CD1c-positive myeloid dendritic cell (primary cell): ENCODE measurements at regions not wholly inside any gene's neighbourhood (a gene's known extent, or its start where the extent isn't known, plus 50 kb on each side); places are given as distances from the start of the nearest gene placed in this dataset.

ENCODE experiments used
- DNase-seq: peaks from one replicate; pipeline ENCODE4 v3.0.0-alpha.2; 2016; ENCODE audit errors: extremely low spot score

DNA sequence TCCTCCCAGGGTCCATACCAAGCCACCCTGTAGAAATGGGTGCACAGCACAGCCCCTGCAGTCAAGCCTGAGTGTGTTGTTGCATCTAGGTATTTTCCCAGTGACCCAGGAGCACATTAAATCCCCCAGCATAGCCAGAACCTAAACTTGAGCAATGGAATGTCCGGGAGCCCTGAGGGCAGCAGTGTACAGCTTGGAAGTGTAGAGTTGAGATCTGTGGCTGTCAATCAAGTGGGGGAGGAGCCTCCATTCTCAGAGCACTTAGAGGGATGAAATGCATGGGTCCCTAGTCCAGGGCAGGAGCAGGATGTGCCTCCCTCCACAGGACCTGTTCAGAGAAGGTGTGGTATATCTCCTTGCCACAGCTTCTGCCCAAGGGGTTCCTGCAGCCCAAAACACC lies 885.1 kb downstream of the CCSER2 start:
- no peak for DNase-seq

DNA sequence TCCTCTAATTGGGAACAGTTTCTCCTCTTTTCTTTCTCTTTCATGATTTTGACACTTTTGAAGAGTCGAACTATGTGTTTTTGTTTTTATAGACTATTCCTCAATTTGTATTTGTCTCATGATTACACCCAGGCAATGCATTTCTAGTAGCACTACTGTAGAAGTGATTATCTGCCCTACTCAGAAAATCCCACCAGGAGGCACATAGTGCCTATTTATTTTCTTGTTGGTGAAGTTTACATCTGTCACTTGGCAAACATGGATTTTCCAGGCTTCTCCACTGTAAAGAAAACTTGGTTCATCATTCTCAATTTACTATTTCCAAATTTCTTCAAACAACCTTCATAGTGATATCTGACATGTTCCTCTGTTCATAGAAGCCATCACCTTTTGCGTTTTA lies 893.9 kb downstream of the CCSER2 start:
- no peak for DNase-seq

DNA sequence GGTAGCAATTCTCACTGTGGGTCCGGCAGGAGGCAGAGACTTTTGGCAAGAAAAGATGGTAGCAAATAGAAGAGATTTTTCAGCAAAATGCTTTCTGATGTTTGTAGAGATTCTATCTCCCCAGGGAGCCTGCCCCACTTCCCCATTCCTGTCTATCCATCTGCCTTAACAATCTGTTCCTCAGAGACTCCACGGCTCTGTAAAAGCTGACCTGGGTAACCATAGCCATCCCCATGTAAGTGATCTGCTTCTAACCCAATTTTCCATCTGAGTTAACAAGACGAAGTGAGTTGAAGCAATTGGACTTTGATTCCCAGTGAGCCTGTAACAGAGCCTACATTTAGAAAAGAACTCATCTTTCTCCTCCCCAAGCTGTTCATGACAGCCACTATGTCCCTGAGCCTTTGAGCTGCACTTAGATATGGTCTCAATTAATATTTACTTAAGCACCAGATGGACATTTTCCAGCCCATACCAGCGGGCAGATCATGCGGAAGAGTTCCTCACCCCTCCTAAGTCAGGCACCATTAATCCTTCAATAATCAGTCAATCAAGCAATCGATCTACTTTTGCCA lies 896.1 kb downstream of the CCSER2 start:
- DNase-seq = no peak

DNA sequence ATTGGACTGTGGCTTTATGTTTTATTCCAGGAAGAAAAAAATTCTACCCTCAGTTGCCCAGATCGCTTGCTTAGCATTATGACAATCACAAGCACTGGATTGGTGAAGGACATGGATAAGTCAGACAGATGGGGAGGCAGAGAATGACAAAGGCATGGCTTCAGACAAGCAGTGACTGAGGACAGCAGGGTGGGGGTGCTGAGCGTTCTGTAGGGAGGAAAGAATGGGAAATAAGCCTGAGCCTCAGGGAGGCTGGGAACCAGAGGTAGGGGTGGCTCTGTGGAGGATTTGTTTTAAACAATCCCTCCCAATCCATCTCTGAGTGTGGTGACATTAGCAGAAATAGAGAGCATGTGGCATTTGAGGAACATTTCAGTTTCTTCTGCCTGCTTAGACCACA lies 896.9 kb downstream of the CCSER2 start:
- DNase-seq = no peak

DNA sequence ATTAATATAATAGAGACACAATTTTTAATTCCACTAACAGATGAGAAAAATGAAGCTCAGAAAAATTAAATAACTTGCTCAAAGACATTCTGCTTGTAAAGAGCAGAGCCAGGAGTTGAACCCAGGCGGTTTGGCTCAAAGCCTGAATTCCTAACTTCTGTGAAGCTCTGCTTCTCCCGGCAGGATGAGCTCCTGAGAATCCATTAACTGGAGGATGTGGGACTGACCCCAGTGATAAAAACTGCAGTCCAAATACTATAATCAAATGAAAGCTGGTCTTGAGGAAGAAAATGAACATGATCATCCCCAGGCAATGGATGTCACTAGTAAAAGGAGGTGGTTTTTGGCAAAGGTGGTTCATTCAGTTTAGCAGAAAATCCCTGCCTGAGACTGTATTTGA lies 898.2 kb downstream of the CCSER2 start:
- DNase-seq = no peak

DNA sequence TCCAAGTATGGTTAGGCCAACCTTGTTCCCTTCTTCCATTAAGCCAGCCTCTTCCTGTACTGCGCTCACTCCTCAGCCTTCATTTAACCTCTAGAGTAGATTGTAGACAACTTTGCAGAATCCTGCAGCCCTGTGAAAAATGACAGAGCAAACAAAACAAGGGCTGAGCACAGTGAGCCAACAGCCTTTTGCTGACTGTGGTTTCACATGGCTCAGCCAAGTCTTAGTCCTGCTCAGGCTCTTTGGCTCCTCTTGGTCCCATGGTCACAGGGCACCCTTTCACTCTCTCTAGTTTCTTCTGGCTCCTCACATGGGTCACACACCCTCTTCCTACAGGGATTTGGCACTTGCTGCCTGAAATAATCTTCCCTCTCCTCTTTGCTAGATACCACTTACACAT lies 900.3 kb downstream of the CCSER2 start:
- no peak for DNase-seq

DNA sequence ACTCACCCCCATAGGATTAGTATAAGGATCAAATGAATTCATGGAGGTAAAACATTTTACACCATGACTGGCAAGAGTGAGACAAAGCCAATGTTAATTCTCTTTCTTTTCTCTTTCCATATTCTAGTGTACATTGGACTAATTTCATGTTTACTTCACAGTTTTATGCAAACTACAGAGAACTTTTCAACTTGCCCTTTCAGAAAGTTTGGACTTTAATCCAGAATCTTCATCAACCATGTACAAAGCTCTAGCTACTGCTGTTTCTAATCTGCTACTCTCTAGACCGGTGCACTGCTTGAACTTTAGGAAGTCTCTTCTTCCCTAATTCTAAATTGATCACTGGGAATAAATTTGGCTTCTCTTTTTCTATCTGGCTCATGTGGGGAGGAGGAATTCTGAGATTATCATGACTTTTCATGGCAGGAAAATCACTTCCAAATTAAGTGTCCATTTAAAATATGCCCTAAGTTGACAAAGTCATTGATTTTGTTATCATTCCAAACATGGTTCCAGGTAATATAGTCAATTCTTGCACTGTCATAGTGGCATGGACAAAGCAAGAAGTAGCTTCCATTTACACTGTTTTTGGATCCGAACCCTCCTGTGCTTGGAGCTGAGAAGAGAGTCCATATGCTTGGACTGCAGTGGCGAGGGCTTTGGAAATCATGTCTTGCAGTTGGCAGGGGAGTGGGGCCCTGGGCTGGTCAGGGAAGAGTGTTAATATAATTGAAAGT lies 903.3 kb downstream of the CCSER2 start:
- no peak for DNase-seq

DNA sequence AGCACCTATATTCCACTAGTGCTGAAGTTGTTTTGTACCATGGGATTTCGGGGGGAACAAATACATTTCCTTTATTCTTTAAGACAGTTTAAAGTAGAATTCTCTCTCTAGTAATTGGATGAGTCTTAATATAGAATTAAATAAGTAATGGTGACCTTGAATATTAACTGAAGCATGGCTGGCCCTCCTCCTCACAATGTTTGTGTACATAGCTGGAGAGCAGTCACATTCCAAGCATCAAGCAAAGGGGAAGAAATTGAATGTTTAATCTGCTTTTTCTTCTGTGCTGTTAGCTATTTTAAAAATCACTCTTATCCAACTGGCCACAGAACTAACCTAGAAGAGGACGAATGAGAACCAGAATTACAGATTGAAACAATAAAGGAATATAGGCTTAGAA lies 906.9 kb downstream of the CCSER2 start:
- DNase-seq = no peak

DNA sequence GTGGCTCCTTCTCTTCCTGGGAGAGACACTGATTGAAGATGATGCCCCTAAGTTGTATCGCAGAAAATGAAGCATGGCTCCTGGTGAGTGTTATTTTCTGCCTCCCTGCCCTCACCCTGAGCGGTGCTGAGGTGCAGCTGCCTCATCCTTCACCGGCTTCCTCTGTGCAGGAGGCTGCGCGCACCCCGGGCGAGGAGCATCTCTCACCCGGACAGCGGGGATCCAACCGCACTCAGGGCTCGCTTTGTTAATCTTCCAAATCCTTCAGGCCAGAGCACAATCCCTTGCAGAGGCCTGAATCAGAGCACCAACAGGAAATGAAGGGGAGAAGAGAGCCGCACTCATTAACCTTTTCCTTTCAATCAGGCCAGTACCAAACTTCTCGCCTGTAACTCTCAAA lies 910.3 kb downstream of the CCSER2 start:
- DNase-seq = no peak

DNA sequence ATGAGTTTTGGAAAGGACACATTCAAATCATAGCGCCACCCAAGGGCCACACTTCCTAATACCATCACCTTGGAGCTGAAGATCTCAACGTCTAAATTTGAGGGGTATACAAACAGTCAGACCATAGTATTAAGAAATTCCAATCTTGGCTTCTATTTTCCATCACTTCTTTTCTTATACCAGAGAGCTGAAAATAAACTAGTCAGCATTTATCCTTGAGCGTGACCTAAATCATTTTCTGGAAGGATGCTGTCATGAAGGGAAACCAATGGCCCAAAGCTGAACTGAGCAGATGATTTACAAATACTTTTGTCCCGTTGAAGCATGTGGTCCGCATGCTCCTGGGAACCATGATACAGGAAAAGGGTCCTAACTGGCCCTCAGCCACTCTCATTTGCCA lies 921.9 kb downstream of the CCSER2 start:
- DNase-seq = no peak

DNA sequence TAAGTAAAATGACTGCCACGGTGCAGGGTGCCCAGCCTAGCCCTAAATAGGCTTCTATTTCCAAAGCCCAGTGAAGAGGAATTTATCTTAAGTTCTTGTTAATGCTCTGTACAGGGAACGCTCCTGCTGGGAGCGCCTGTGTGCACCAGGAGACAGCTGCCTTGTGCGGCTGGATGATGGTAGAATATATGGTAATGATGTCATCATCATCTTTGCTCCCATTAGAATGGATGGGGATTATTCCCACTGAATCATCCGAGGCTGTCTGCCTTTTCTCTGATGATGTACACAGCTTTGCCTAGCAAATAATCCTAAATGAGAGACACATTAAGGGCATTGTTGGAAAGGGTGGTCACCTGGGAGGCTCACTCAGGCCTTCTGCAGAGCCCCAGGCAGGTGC lies 928.1 kb downstream of the CCSER2 start:
- DNase-seq = no peak

DNA sequence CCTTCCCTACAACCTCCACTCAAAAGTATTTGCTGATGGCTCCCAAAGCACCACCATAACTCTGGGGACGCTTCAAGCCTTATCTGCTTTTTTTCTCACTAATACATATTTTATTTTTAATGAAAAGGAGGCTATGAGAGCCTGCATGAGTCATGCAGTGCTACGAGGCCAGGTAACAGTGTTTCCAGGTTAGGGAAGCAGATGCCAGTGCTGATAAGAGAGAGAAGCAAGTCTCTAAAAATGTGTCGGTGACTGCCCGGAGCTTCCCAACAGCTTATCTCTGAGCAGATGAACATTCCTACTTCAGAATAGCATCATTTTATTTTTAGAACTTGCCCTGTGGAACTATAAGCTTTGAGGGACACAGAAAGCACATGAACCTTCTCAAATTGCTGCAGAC lies 931.5 kb downstream of the CCSER2 start:
- no peak for DNase-seq

DNA sequence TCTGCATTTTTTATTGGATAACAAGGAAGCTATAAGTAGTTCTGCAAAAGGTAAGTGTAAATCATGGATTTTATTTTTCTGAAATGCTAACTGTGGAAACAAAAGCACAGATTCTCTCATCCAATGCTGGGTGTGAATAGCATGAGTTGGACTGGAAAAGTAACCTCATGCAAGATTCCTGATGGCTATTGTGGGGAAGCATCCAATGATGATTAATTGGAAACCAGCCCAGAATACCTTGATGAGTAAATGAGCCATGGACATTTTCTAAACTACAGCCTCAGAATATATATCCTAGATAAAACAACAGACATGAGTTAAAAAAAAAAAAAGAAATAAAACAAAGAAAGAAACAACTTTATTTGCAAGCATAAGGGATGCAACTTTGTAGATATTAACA lies 934.6 kb downstream of the CCSER2 start:
- no peak for DNase-seq

DNA sequence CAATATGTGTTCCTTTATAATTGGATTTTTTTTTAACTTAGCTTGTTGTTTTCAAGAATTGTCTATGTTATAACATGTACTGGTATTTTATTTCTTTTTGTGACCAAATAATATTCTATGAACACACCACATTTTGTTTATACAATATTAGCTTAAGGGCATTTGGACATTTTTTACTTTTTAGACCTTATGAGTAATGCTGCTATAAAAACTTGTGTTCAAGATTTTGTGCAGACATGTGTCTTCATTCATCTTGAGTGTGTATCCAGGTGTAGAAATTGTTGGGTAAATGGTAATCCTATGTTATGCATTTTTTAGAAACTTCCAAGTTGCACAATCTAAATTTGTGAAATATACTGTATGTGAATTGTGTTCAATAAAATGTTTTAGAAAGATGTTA lies 936.7 kb downstream of the CCSER2 start:
- DNase-seq = no peak

DNA sequence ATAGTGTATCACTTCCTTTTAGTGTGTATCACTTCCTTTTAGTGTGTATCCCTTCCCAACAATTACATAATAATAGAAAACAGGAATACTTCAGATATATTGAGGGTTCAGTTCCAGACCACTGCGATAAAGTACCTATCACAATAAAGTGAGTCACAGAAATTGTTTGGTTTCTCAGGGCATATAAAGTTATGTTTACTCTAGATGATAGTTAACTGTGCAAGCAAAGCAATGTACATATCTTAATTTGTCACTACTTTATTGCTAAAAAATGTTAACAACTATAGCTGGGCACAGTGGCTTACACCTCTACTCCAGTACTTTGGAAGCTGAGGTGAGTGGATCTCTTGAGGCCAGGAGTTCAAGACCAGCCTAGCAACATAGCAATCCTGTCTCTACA lies 938.4 kb downstream of the CCSER2 start:
- DNase-seq = no peak

DNA sequence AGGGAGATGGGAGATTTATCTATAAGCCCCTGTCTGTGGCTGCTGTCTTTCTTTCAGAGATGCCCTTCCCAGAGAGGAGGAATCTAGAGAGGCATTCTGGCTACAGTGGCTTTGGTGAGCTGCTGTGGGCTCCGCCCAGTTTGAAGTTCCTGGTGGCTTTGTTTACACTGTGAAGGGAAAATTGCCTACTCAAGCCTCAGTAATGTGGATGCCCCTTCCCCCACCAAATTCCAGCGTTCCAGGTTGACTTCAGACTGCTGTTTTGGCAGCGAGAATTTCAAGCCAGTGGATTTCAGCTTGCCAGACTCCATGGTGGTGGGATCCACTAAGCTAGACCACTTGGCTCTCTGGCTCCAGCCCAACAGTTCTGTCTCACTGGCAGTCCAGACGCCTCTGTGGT lies 951.6 kb downstream of the CCSER2 start:
- DNase-seq = no peak

DNA sequence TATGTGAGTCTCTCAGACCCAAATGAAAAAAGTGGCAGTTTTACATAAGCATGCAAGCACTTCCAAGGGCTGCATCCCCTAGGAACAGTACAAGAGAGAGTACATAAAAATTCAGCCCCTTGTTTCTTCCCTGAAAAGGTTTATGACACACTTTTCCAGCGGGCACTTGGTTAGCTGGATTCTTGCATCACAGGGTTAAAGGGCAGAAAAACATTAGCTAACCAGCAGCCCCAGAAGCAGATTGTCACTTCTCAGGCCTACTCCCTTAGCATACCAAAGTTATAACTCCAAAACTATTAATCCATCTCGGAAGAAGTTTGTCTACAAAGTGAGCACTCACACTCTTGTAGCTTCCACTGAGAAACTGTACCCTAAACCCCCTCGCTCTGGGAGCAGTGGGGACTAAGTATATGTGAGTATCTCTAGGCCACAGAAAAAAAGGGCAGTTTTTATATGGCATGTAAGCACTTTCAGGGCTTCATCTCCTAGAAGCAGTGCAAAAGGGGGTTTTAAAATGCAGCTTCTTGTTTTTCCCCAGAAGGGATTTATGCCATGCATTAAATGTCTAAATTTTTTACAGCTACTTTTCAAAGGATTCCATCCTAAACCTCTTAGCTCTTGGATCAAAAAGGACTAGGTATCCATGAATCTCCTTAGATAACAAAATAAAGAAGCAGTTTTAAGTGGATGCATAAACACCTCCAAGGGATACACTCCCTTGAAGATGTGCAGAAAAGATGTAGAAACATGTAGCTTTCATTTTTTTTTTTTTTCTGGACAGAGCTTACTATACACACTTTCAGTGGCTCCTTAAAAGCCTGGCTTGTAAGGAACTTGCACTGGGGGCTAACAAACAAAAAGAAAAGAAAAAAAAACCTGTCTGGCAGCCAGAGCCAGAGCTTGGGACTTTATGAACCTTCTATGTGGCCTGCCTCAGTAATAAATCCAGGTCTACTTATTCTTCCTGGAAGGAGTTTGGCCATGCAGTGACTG lies 956.7 kb downstream of the CCSER2 start:
- no peak for DNase-seq

DNA sequence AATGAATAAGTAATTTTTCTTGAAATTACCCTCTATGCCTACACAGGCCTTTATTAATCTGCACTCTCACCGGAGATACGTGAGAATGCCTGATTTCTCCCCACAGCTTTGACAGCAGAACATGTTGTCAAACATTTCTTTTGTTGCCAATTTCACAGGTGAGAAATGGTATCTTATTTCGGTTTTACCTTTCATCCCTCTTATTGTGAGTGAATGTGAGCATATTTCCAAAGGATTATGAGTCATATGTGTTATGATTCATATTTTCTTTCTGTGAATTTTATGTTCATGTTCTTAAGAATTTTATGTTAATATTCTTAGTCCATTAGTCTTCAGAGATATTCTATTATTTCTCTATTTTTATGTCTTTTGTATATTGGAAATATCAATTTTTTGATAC lies 965.1 kb downstream of the CCSER2 start:
- no peak for DNase-seq

DNA sequence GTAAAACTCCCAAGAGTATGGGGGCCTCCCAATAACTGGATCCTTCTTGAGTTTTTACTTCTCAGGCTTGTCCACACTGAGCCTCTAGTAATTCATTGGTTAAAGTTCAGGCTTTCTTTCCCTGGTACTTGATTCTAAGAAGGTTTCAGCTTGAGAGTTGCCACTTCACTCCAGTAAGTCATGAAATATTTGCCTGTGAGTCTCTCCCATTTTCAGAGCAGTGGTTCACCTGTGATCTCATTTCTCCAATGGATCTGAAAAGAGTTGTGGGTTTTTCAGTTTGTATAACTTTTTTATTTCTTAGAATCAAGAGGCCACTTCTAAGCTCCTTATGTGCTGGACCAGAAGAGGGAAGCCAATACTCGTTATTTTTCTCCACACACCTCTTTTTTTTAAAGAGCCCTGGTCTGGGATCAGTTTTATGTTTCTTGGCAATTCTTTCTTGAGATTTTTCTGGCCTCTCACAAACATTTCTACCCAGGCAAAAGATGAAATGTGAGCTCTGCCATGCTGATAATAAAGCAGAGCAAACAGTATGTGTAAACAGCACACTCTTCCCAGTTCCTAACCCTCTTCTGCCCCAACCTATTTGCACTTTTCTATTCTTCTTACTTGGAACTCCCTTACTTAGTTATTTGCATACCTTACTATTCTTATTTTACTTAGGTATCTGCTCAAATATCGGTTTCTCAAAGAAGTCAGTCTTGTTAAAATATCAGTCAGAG lies 983.4 kb downstream of the CCSER2 start:
- DNase-seq = no peak

DNA sequence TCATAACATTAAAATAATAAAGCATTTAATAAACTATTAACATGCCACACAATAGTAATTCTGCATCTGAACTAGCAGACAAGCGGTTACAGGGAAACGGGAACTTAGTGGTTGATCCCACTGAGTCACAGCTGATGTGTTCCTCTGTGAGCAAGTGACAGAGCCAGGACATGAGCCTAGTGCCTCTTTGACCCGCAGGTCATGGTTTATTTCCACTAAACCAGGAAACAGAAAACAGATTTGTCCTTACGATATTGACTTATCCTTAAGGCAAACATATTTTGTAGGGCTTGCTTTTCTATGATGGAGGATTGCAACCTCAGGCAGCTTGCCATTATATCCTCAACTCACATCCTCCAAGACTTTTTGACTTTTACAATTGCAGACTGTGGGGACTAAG lies 987.3 kb downstream of the CCSER2 start:
- no peak for DNase-seq

DNA sequence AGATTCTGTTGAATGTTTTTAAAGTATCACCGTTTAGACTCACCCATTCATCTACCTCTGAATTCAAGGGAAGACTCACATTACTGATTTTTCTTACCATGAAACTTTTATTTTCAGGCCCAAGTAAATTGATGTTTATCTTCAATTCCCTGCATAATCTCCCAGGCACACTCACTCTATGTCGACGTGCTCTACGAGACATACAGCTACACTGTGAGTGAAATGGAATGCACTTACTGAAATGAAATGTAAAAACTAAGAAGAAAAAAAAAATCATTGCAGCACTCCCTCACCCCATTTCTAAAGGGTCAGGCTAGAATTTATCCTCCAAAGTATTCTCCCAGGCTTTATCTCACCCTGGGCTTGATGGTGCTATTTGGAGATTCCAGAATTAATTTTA lies 987.9 kb downstream of the CCSER2 start:
- no peak for DNase-seq

DNA sequence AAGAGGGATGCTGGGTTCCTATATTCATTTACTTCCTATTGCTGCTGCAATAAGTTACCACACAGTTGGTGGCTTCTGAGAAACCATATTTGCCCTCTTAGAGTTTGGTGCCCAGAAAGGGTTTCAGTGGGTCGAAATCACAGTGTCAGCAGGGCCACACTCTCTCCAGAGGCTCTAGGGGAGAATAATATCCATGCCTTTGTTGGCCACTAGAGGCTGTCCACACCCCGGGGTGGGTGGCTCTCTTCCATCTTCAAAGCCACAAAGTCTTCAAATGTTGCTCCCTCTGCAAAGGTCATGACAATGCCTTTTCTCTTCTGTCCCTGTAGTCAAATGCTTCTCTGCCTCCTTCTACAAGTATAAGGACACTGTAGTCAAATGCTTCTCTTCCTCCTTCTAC lies 989.4 kb downstream of the CCSER2 start:
- DNase-seq = no peak
